ENCODE measurements at regions not wholly inside any gene's neighbourhood (a gene's known extent, or its start where the extent isn't known, plus 50 kb on each side); places are given as distances from the start of the nearest gene placed in this dataset.

GRCh38 chr6:118715376-118715775 lies 64.0 kb upstream of the CEP85L start:
- peaks cover 19% of the 10 kb centered on the region for H3K4me1 ChIP-seq (ENCODE audit: insufficient read depth, low read length)
- DNase-seq (ENCODE audit: insufficient read length, low spot score, missing footprints), result no peak
- H3K36me3 ChIP-seq (ENCODE audit: insufficient read depth, low read length), result no peaks in the 10 kb centered on the region
- H4K20me1 ChIP-seq (ENCODE audit: insufficient read depth, low read length), result no peaks in the 10 kb centered on the region
- no peaks in the 10 kb centered on the region for H3K27me3 ChIP-seq (ENCODE audit: insufficient read depth, low read length)
- no peaks in the 10 kb centered on the region for H3K79me2 ChIP-seq (ENCODE audit: insufficient read depth, low read length)
- H3K4me2 ChIP-seq (ENCODE audit: insufficient read depth, low read length), result no peak overlapping the region
- TF ChIP-seq, protein P1, sequence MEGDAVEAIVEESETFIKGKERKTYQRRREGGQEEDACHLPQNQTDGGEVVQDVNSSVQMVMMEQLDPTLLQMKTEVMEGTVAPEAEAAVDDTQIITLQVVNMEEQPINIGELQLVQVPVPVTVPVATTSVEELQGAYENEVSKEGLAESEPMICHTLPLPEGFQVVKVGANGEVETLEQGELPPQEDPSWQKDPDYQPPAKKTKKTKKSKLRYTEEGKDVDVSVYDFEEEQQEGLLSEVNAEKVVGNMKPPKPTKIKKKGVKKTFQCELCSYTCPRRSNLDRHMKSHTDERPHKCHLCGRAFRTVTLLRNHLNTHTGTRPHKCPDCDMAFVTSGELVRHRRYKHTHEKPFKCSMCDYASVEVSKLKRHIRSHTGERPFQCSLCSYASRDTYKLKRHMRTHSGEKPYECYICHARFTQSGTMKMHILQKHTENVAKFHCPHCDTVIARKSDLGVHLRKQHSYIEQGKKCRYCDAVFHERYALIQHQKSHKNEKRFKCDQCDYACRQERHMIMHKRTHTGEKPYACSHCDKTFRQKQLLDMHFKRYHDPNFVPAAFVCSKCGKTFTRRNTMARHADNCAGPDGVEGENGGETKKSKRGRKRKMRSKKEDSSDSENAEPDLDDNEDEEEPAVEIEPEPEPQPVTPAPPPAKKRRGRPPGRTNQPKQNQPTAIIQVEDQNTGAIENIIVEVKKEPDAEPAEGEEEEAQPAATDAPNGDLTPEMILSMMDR (IDR thresholded peaks at IDR 0.05; ENCODE audit: extremely low read depth, low read depth, low read length), result no peak
- H3K9me3 ChIP-seq (ENCODE audit: low read depth, low read length), result no peaks in the 10 kb centered on the region
- H2AFZ ChIP-seq (ENCODE audit: low read length), result no peak overlapping the region
- H3K27ac ChIP-seq (ENCODE audit: low read depth, low read length), result no peak overlapping the region
- H3K4me3 ChIP-seq (ENCODE audit: insufficient read depth, low read length), result no peak overlapping the region

DNA sequence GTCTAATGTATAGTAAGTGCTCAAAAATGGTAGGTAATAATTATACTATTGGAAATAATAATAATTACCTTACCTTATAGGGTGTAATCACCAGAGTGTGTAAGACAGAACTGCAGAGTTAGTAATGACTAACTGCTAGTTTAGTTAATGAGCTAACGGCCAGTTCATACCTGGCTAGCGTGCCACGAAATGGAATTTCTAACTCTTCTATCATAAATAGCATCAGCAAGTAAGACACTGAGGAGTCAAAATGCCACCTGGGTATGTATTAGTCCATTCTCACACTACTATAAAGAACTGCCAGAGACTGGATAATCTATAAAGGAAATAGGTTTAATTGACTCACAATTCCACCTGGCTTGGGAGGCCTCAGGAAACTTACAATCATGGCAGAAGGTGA lies 63.4 kb upstream of the CEP85L start:
- Histone ChIP-seq H3K27ac (ENCODE audit: low read depth, low read length) (no peak overlapping the region), H3K9me3 (ENCODE audit: low read depth, low read length) (no peaks in the 10 kb centered on the region), H3K27me3 (ENCODE audit: insufficient read depth, low read length) (no peaks in the 10 kb centered on the region), H2AFZ (ENCODE audit: low read length) (no peak overlapping the region), H3K4me3 (ENCODE audit: insufficient read depth, low read length) (no peak overlapping the region), H3K36me3 (ENCODE audit: insufficient read depth, low read length) (no peaks in the 10 kb centered on the region), H3K79me2 (ENCODE audit: insufficient read depth, low read length) (no peaks in the 10 kb centered on the region), H3K4me2 (ENCODE audit: insufficient read depth, low read length) (no peak overlapping the region), H4K20me1 (ENCODE audit: insufficient read depth, low read length) (no peaks in the 10 kb centered on the region), H3K4me1 (ENCODE audit: insufficient read depth, low read length) (peaks cover 25% of the 10 kb centered on the region)
- TF ChIP-seq, protein P1 (IDR thresholded peaks at IDR 0.05; ENCODE audit: extremely low read depth, low read depth, low read length), result no peak
- no peak for DNase-seq (ENCODE audit: insufficient read length, low spot score, missing footprints)

DNA sequence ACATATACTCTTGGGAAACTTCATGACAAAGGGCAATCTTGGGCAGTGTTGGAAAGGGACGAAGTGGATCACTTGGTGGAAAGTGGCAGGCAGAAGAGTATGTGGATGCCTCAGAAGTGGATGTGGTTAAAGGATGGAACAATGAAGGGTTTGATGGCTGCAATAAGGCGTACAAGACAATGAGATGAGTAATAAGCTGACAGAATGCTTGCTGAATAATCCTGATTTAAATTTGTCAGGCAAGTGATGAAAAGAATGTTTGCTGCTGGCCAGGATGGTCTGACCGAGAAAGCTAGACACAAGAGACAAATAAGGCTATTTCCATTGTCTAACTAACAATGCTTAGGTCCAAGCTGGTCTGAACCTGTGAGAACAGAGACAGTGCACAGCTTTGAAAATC lies 61.6 kb upstream of the CEP85L start:
- no peaks in the 10 kb centered on the region for H3K9me3 ChIP-seq (ENCODE audit: low read depth, low read length)
- no peaks in the 10 kb centered on the region for H3K36me3 ChIP-seq (ENCODE audit: insufficient read depth, low read length)
- no peaks in the 10 kb centered on the region for H3K79me2 ChIP-seq (ENCODE audit: insufficient read depth, low read length)
- TF ChIP-seq, protein P1 (IDR thresholded peaks at IDR 0.05; ENCODE audit: extremely low read depth, low read depth, low read length), result no peak
- H3K4me2 ChIP-seq (ENCODE audit: insufficient read depth, low read length), result peak overlapping the region; percentile 29
- H3K27ac ChIP-seq (ENCODE audit: low read depth, low read length), result peak overlapping the region; percentile 6
- no peak for DNase-seq (ENCODE audit: insufficient read length, low spot score, missing footprints)
- H2AFZ ChIP-seq (ENCODE audit: low read length), result peak overlapping the region; percentile 45
- H4K20me1 ChIP-seq (ENCODE audit: insufficient read depth, low read length), result no peaks in the 10 kb centered on the region
- H3K4me3 ChIP-seq (ENCODE audit: insufficient read depth, low read length), result no peak overlapping the region
- peaks cover 41% of the 10 kb centered on the region for H3K4me1 ChIP-seq (ENCODE audit: insufficient read depth, low read length)
- H3K27me3 ChIP-seq (ENCODE audit: insufficient read depth, low read length), result no peaks in the 10 kb centered on the region

DNA sequence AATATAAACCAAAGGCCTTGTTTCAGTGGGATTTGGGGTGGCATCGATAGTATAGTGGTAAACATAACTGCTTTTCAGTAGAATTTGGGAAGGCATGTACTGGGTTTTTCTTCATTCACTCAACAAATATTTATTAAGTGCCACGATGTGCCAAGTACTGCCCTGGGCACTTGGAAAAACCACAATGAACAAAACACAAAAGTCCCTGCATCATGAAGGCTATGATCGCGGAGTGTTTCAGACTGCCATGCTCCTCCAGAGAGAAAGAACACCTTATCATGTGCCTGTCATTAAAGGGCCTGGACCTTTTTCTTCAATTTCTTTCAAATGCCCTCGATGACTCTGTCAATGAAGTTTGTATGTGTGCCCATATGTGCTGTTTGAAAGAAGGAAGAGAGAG lies 59.2 kb upstream of the CEP85L start:
- Histone ChIP-seq H3K4me1 (ENCODE audit: insufficient read depth, low read length) (peaks cover 64% of the 10 kb centered on the region), H3K27ac (ENCODE audit: low read depth, low read length) (peak overlapping the region; percentile 96)

More for the DNA sequence above, 59.2 kb upstream of the CEP85L start:
- Histone ChIP-seq H3K79me2 (ENCODE audit: insufficient read depth, low read length) (no peaks in the 10 kb centered on the region), H3K4me2 (ENCODE audit: insufficient read depth, low read length) (no peak overlapping the region), H2AFZ (ENCODE audit: low read length) (no peak overlapping the region), H4K20me1 (ENCODE audit: insufficient read depth, low read length) (no peaks in the 10 kb centered on the region), H3K4me3 (ENCODE audit: insufficient read depth, low read length) (no peak overlapping the region), H3K36me3 (ENCODE audit: insufficient read depth, low read length) (no peaks in the 10 kb centered on the region), H3K27me3 (ENCODE audit: insufficient read depth, low read length) (no peaks in the 10 kb centered on the region), H3K9me3 (ENCODE audit: low read depth, low read length) (no peaks in the 10 kb centered on the region)
- TF ChIP-seq, protein P1 (IDR thresholded peaks at IDR 0.05; ENCODE audit: extremely low read depth, low read depth, low read length), result no peak
- no peak for DNase-seq (ENCODE audit: insufficient read length, low spot score, missing footprints)
